Cardiac muscle cell (in vitro differentiated cells and primary cell): ENCODE measurements at regions not wholly inside any gene's neighbourhood (a gene's known extent, or its start where the extent isn't known, plus 50 kb on each side); places are given as distances from the start of the nearest gene placed in this dataset.

Experiments used
- DNase-seq, 2 donors: peaks; one replicate each; pipeline versions ENCODE4 v3.0.0 to v3.0.0-alpha.2; 2010 to 2017; ENCODE audit warnings: low read depth in 1 of 2, low spot score in 1 of 2
- H3K27ac ChIP-seq: fragments of 200-600 bp; sonication (generic); 2 replicates; pipeline ENCODE4 v1.5.1; 2016
- H3K27me3 ChIP-seq: fragments of 200-600 bp; sonication (generic); 2 replicates; pipeline ENCODE4 v1.6.0; 2016; ENCODE audit warnings: control low read depth
- H3K36me3 ChIP-seq: fragments of 200-600 bp; sonication (generic); 2 replicates; pipeline ENCODE4 v1.5.1; 2016; ENCODE audit warnings: control low read depth
- H3K4me1 ChIP-seq: fragments of 200-600 bp; sonication (generic); 2 replicates; pipeline ENCODE4 v1.8.1; 2017; ENCODE audit warnings: low read depth, mild to moderate bottlenecking, mixed run types
- H3K4me3 ChIP-seq: fragments of 200-600 bp; sonication (generic); 2 replicates; pipeline ENCODE4 v1.5.1; 2016; ENCODE audit warnings: mild to moderate bottlenecking
- H3K9me3 ChIP-seq: fragments of 200-600 bp; sonication (generic); 2 replicates; pipeline ENCODE4 v1.5.1; 2017; ENCODE audit warnings: low read depth, mild to moderate bottlenecking, control low read depth
- CTCF ChIP-seq: IDR thresholded peaks from 2 replicates; pipeline ENCODE4 v1.5.1; 2012; ENCODE audit warnings: low read depth, mild to moderate bottlenecking, low read length

GRCh38 chrX:155767876-155768769 is 113.0 kb upstream of the VAMP7 start:
- no peak for TF ChIP-seq CTCF
- Histone ChIP-seq H3K9me3 (no peaks in the 10 kb centered on the region), H3K4me1 (peaks cover 5% of the 10 kb centered on the region), H3K27ac (no peak overlapping the region), H3K36me3 (no peaks in the 10 kb centered on the region), H3K4me3 (peak overlapping the region; percentile 5), H3K27me3 (no peaks in the 10 kb centered on the region)
- DNase-seq, result peak in 1 of 2 donors; percentile 54

GRCh38 chrX:155767051-155767875 is 113.9 kb upstream of the VAMP7 start:
- H3K27ac ChIP-seq, result no peak overlapping the region

GRCh38 chrX:155766321-155766720 is 114.8 kb upstream of the VAMP7 start:
- Histone ChIP-seq H3K27me3 (no peaks in the 10 kb centered on the region), H3K4me3 (no peak overlapping the region), H3K36me3 (no peaks in the 10 kb centered on the region), H3K27ac (no peak overlapping the region), H3K9me3 (no peaks in the 10 kb centered on the region), H3K4me1 (peaks cover 5% of the 10 kb centered on the region)
- no peak for DNase-seq
- TF ChIP-seq CTCF, result no peak

More at GRCh38 chrX:155767051-155767875, 113.9 kb upstream of the VAMP7 start:
- Histone ChIP-seq H3K4me3 (peak overlapping the region; percentile 28), H3K4me1 (peaks cover 5% of the 10 kb centered on the region), H3K9me3 (no peaks in the 10 kb centered on the region), H3K27me3 (no peaks in the 10 kb centered on the region), H3K36me3 (no peaks in the 10 kb centered on the region)
- TF ChIP-seq CTCF, result no peak
- DNase-seq, result peak; percentile 39 to 87

- Histone ChIP-seq H3K36me3 (no peaks in the 10 kb centered on the region), H3K4me3 (no peak overlapping the region), H3K4me1 (peaks cover 11% of the 10 kb centered on the region), H3K9me3 (no peaks in the 10 kb centered on the region), H3K27ac (no peak overlapping the region), H3K27me3 (no peaks in the 10 kb centered on the region)
- no peak for TF ChIP-seq CTCF
- no peak for DNase-seq
Observed at GRCh38 chrX:155761185-155761584, 120.0 kb upstream of the VAMP7 start.

- no peak overlapping the region for H3K4me3 ChIP-seq
- no peak for TF ChIP-seq CTCF
Observed at GRCh38 chrX:155757046-155757759, 123.9 kb upstream of the VAMP7 start.

More at GRCh38 chrX:155757046-155757759, 123.9 kb upstream of the VAMP7 start:
- no peak for DNase-seq
- Histone ChIP-seq H3K27ac (no peak overlapping the region), H3K9me3 (no peaks in the 10 kb centered on the region), H3K27me3 (no peaks in the 10 kb centered on the region), H3K4me1 (peaks cover 23% of the 10 kb centered on the region), H3K36me3 (no peaks in the 10 kb centered on the region)
